Right lobe of liver (tissue), 6 donors: ENCODE measurements at regions not wholly inside any gene's neighbourhood (a gene's known extent, or its start where the extent isn't known, plus 50 kb on each side); places are given as distances from the start of the nearest gene placed in this dataset.

Source experiments
- ATAC-seq, 4 donors: fragments of 200-7000 bp; cut with Tn5 transposase; one replicate each; pipeline ENCODE4 v1.9.1; 2020; ENCODE audit warnings: mild to moderate bottlenecking in 4 of 4, moderate library complexity in 4 of 4
- DNase-seq, 3 donors: peaks; one replicate each; pipeline ENCODE4 v3.0.0-alpha.2; 2020
- H3K27ac ChIP-seq, 3 donors: fragments of 200-600 bp; one replicate each; pipeline ENCODE4 v1.8.0; 2022
- H3K27me3 ChIP-seq, 2 donors: fragments of 200-600 bp; one replicate each; pipeline ENCODE4 v1.8.0; 2022
- H3K36me3 ChIP-seq, 4 donors: fragments of 200-600 bp; sonication (generic) in 1 of 4; one replicate each; pipeline versions ENCODE4 v1.5.1 to v1.8.0; 2017 to 2022; ENCODE audit warnings: control low read depth in 1 of 4
- H3K4me1 ChIP-seq, 4 donors: fragments of 200-600 bp; sonication (generic) in 1 of 4; one replicate each; pipeline versions ENCODE4 v1.5.1 to v1.8.0; 2017 to 2022; ENCODE audit warnings: control low read depth in 1 of 4
- H3K4me3 ChIP-seq, 3 donors: fragments of 200-600 bp; one replicate each; pipeline ENCODE4 v1.8.0; 2022
- H3K9me3 ChIP-seq, 4 donors: fragments of 200-600 bp; sonication (generic) in 1 of 4; one replicate each; pipeline versions ENCODE4 v1.5.1 to v1.8.0; 2017 to 2022; ENCODE audit warnings: control low read depth in 1 of 4
- POLR2A ChIP-seq: fragments of 450-650 bp; IDR thresholded peaks from one replicate; pipeline ENCODE4 v1.6.1; 2017; ENCODE audit warnings: antibody characterized with exemption, mild to moderate bottlenecking
- WGBS: methylation state at CpG from one replicate; pipeline ENCODE4 v1.1.6; 2018; ENCODE audit warnings: low coverage, low lambda C conversion rate; ENCODE audit not compliant: insufficient coverage; ENCODE audit errors: missing lambda C conversion rate; 5-methylcytosine and 5-hydroxymethylcytosine counted together
- intact Hi-C, 2 donors: fragments of 100-400 bp; cut with DNase I; formaldehyde crosslinking; loops; one replicate each; pipeline versions ENCODE4 v1.11.2 to v1.14.1; 2022
- TF ChIP-seq, protein P1 (sequence below), 4 donors: fragments of 200-600 bp in 3 of 4; fragments of 450-650 bp in 1 of 4; IDR thresholded peaks; one replicate each; pipeline versions ENCODE4 v1.5.1 to v1.8.0; 2016 to 2022; ENCODE audit warnings: antibody characterized with exemption in 4 of 4, mild to moderate bottlenecking in 2 of 4
- donor health status: DM: no; HTN: yes; CAD: no.
- donor health status: DM: no; HTN: no; CAD: no.
- donor health status: DM: no; HTN: no; CAD: no.
- donor health status: DM: no; HTN: yes; CAD: no.
- donor health status: DM: no; HTN: yes; CAD: no.

DNA sequence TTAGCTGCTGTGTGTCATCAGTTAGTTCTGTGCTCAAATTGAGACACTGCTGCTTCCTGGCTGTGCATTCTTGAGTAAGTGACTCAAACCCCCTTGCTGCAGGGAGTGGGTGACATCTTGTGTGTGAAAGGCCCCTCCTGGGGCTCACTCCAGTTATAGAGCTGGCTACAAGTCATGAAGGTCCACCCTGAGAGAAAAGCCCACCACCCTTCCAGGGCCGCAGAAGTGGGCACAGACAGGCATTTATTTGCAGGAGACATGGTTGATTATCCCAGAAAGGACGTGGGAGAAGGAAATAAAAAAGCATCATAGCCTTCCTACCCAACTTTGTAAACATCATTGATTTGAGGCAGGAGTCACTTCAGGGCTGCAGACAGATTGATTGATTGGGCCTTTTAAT, 550.6 kb downstream of the MATN1 start:
- WGBS, result 54% methylated on average over 2 of the region's 2 CpGs
- H3K9me3 ChIP-seq, result no peaks in the 10 kb centered on the region
- no peak for TF ChIP-seq POLR2A
- TF ChIP-seq, protein P1, sequence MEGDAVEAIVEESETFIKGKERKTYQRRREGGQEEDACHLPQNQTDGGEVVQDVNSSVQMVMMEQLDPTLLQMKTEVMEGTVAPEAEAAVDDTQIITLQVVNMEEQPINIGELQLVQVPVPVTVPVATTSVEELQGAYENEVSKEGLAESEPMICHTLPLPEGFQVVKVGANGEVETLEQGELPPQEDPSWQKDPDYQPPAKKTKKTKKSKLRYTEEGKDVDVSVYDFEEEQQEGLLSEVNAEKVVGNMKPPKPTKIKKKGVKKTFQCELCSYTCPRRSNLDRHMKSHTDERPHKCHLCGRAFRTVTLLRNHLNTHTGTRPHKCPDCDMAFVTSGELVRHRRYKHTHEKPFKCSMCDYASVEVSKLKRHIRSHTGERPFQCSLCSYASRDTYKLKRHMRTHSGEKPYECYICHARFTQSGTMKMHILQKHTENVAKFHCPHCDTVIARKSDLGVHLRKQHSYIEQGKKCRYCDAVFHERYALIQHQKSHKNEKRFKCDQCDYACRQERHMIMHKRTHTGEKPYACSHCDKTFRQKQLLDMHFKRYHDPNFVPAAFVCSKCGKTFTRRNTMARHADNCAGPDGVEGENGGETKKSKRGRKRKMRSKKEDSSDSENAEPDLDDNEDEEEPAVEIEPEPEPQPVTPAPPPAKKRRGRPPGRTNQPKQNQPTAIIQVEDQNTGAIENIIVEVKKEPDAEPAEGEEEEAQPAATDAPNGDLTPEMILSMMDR (IDR thresholded peaks at IDR 0.05), result no peak
- H3K27me3 ChIP-seq, result peaks cover 0 to 5% of the 10 kb centered on the region in 2 donors
- no peak overlapping the region for H3K4me3 ChIP-seq
- intact Hi-C loops, result no loop called here
- no peak overlapping the region for H3K27ac ChIP-seq
- H3K36me3 ChIP-seq, result no peaks in the 10 kb centered on the region
- DNase-seq, result no peak
- H3K4me1 ChIP-seq, result no peaks in the 10 kb centered on the region
- ATAC-seq, result no peak

DNA sequence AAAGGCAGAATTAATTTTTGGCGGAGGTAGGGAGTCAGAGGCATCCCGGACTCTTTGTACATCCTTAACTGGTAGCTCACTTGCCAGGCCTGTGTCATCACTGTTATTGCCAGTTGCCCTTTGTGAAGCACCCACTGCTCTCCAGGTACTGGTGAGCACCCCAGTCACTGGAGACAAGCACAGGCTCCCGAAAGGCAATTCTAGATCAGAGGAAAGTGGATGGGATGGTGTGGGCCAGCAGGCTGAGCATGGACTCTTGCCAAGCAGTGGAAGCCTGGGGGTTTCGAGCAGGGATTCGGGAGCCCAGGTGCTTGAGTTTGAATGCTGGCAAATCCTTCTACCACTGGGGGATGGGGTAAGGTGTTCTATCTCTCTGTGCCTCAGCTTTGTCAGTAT, 551.1 kb downstream of the MATN1 start:
- peaks cover 0 to 5% of the 10 kb centered on the region in 2 donors for H3K27me3 ChIP-seq
- intact Hi-C loops, result no loop called here
- no peaks in the 10 kb centered on the region for H3K4me1 ChIP-seq
- ATAC-seq, result no peak
- no peaks in the 10 kb centered on the region for H3K9me3 ChIP-seq
- 68% methylated on average over 3 of the region's 5 CpGs for WGBS
- H3K4me3 ChIP-seq, result no peak overlapping the region
- TF ChIP-seq, protein P1 (IDR thresholded peaks at IDR 0.05), result no peak
- TF ChIP-seq POLR2A, result no peak
- H3K27ac ChIP-seq, result no peak overlapping the region
- DNase-seq, result no peak
- no peaks in the 10 kb centered on the region for H3K36me3 ChIP-seq

DNA sequence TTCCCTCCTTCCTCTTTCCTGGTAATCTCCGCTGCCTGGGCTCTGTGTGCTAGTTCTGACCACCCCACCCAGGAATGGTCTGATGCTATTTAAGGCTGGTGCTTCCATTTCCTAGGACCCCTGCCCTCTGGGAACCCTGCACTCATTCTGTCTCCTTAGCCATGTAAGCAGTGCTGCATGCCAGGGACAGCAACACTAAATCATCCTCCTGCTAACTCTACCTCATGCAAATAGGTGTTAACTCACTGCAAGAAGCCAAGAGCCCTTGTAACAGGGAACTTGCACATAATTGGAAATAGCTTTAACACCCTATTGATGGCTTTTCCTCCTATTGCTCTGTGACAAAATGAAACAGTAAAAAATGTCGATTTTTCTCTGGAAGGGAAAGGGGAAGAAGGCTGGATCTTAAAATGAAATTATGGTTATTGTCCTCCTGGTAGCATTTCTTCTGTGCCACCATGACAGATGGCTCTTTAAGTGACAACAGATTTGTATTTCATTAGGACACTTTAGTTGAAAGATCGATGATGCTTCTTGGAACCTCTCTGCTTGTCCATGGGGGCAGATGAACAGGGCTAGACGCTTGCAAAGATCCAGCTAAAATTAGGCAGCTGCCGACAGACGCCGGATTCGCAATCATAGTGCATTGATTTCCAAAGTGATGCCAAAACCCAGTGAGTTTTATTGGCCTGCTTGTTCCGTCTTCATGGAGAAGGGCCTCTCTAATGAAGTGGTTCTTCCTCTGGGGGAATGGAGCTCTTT, 551.7 kb downstream of the MATN1 start:
- intact Hi-C loops, result no loop called here
- ATAC-seq, result no peak
- Histone ChIP-seq H3K4me3 (no peak overlapping the region), H3K9me3 (no peaks in the 10 kb centered on the region), H3K27ac (no peak overlapping the region), H3K36me3 (no peaks in the 10 kb centered on the region), H3K4me1 (no peaks in the 10 kb centered on the region), H3K27me3 (peaks cover 0 to 5% of the 10 kb centered on the region in 2 donors)
- WGBS, result 58% methylated on average over 8 of the region's 9 CpGs
- TF ChIP-seq, protein P1 (IDR thresholded peaks at IDR 0.05), result no peak
- no peak for TF ChIP-seq POLR2A
- no peak for DNase-seq

DNA sequence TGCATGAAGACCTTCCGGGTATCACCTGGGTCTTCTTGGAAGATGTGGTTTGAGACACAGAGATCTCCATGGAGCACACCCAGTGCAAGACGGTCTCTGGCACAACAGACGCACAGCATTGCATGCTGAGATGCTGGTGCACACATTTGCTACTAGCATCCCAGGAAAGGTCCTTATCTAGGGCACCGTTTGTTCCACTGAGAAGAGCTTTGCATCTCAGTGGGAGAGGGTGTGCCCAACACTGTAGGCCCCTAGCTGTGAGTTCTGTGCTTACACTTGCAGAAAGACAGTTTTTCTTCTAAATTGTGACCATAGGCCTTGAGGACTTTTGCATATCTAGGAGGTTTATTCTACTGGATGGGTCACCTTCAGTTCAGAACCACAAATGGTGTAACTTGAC, 554.1 kb downstream of the MATN1 start:
- Histone ChIP-seq H3K4me3 (no peak overlapping the region), H3K36me3 (no peaks in the 10 kb centered on the region), H3K27ac (no peak overlapping the region), H3K4me1 (no peaks in the 10 kb centered on the region), H3K27me3 (no peaks in the 10 kb centered on the region), H3K9me3 (no peaks in the 10 kb centered on the region)
- DNase-seq (no peak), ATAC-seq (no peak)
- intact Hi-C loops, result no loop called here
- 57% methylated on average over 1 of the region's 4 CpGs for WGBS
- TF ChIP-seq POLR2A, result no peak
- TF ChIP-seq, protein P1 (IDR thresholded peaks at IDR 0.05), result no peak
